Sciatic nerve (tissue), 2 donors: ENCODE measurements at regions not wholly inside any gene's neighbourhood (a gene's known extent, or its start where the extent isn't known, plus 50 kb on each side); places are given as distances from the start of the nearest gene placed in this dataset.

Experiments
- ATAC-seq: fragments of 200-7000 bp; cut with Tn5 transposase; one replicate; pipeline ENCODE4 v1.9.1; 2020; ENCODE audit warnings: mild to moderate bottlenecking, moderate library complexity
- DNase-seq: peaks from one replicate; pipeline ENCODE4 v3.0.0-alpha.2; 2020; ENCODE audit warnings: low spot score
- intact Hi-C: fragments of 100-400 bp; cut with DNase I; formaldehyde crosslinking; loops from one replicate; pipeline ENCODE4 v1.14.2; 2022
- donor health status: DM: no; HTN: no; CAD: no.
- donor health status: DM: no; HTN: no; CAD: no.

DNA sequence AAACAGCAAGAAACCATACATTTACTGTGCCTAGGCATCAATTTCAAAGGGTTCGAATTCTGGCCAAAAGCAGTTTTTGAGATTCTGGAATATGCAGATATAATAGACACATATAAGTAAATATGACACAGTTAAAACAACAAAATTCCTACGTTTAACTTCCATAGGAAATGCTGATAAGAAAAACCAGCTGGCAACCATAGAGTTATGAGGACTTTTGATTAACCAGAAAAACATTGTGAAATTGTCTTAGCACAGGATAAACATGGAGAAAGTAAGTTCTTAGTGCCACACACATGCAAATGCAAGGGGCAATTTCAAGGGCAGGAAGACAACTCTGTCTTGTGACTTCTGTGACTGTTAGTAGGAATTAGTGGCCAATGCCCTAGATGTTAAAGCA is 702.1 kb downstream of the TNS3 start:
- ATAC-seq: no peak
- intact Hi-C loops: no loop called here
- no peak for DNase-seq

DNA sequence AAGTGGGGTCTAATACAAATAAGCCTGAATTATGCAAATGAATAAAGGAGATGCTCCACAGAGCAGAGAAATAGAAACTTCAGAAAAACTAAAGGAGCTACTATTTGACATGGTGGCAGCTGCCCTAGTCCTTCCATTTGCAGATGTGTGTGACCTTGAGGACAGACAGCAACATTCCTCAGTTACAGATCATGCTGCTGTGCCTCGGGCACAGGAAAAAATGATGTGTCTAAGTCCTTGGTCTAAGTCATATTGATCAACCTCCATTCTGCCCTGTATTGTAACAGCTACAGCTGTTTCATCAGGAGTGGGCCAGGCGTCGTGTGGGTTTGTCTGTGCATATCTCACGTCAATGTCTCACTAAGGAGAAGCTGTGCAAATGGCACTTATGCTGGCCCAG is 710.4 kb downstream of the TNS3 start:
- DNase-seq (no peak), ATAC-seq (no peak)
- intact Hi-C loops: no loop called here

GRCh38 chr7:46864716-46865115 is 717.2 kb downstream of the TNS3 start:
- no peak for DNase-seq
- intact Hi-C loops: no loop called here
- ATAC-seq: no peak

GRCh38 chr7:46859963-46860475 is 721.9 kb downstream of the TNS3 start:
- ATAC-seq: peak; percentile 47
- no peak for DNase-seq
- intact Hi-C loops: no loop called here

- intact Hi-C loops: no loop called here
- DNase-seq: peak; percentile 62
- peak; percentile 95 for ATAC-seq
Measured at GRCh38 chr7:46855851-46856250, 726.1 kb downstream of the TNS3 start.

- intact Hi-C loops: no loop called here
- DNase-seq: no peak
- no peak for ATAC-seq
Measured at GRCh38 chr7:46854958-46855473, 726.9 kb downstream of the TNS3 start.

- ATAC-seq (no peak), DNase-seq (no peak)
- intact Hi-C loops: no loop called here
Measured at GRCh38 chr7:46853451-46853850, 728.5 kb downstream of the TNS3 start.

DNA sequence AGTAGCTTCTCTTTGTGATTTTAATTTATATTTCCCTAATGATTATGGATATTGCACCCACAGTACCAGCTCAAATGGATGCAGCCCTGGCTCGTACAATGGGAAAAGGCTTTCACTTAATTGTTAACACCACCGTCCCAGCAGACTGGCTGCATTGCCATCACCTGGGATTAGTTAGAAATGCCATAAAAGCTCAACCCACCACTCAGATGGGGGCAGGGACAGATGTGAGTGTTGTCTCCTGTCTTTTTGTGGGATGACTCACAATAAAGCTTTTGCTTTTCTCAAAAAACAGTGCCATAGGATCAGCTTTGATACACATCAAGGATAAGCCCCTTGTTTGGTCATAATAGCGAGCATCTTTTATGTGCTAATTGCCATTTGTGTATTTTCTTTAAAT is 729.1 kb downstream of the TNS3 start:
- no peak for ATAC-seq
- no peak for DNase-seq
- intact Hi-C loops: no loop called here

DNA sequence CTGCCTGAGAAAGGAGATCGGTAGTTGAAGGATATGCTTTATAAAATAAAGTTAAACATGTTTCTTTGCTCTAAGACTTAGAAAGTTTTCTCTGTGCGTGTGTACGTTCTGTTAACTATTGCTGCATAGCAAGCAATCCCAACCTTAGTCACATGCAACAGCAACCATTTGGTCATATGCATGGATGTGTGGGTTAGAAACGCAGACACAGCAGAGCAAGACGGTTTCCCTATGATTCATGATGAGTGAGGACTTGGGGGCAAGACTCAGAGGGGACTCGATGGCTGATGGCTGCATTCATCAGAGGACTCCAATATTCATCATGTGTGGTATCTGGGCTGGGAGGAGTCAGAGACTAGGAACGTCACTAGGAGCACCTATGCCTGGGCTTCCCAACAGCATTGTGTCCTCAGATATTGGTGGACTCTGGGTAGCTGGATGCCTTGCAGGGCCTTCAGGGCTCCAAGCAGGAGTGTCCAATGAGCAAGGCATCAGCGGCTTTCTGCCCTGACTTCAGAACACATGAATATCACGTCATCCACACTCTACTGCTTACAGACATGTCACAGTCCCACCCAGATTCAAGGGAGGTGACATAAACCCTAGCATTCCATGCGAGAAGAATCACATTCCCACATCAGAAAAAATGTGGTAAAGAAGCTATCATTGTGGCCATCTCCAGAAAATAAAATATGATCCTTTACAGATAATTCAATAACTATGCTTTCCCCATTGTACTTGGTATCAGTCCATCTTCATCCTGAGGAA is 731.2 kb downstream of the TNS3 start:
- DNase-seq: no peak
- ATAC-seq: no peak
- intact Hi-C loops: no loop called here

GRCh38 chr7:46848944-46849343 is 733.0 kb downstream of the TNS3 start:
- ATAC-seq (no peak), DNase-seq (no peak)
- intact Hi-C loops: no loop called here

DNA sequence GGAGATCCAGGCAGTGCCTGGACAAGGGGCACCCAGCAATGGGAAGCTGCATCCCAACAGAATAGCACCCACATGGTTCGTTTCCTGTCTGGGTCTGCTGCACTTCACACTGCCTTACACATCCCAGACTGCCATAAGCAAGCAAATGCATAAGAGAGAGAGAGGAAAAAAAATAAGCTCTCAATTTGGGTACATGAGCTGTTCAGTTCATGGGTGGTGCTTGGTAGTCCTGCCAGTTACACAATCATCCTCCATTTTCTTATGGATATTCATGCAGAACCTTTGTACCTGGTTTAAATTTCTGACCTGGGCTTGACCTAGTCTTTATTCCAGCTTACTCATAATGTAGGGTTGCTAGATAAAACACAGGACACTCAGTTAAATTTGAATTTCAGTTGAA is 733.6 kb downstream of the TNS3 start:
- intact Hi-C loops: no loop called here
- ATAC-seq (no peak), DNase-seq (no peak)

GRCh38 chr7:46847126-46847525 is 734.8 kb downstream of the TNS3 start:
- intact Hi-C loops: no loop called here
- DNase-seq: no peak
- no peak for ATAC-seq

- ATAC-seq (no peak), DNase-seq (no peak)
- intact Hi-C loops: no loop called here
Measured at GRCh38 chr7:46844486-46844885, 737.4 kb downstream of the TNS3 start.

DNA sequence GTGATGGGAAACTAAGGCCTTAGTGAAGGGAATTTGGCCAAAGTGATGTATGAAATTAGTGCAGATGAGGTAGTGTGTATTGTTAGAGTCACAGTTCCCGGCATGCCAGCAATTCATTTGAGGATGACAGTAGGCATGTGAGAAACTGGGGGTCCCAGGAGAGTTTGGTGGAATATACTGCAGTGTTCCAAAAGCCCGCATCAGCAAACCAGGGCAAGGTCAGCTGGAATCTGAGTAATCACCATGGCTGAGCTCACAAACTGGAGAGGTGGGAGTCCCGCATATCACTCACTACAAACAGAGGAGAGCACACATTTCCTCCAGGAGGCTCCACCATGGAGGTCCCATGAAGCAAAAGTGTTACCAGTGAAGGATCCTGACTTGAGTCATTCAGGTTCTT is 740.7 kb downstream of the TNS3 start:
- no peak for DNase-seq
- intact Hi-C loops: no loop called here
- ATAC-seq: no peak

- intact Hi-C loops: no loop called here
- DNase-seq (no peak), ATAC-seq (no peak)
Measured at GRCh38 chr7:46839651-46840050, 742.3 kb downstream of the TNS3 start.

- ATAC-seq (no peak), DNase-seq (no peak)
- intact Hi-C loops: no loop called here
Measured at GRCh38 chr7:46838463-46838862, 743.4 kb downstream of the TNS3 start.

- ATAC-seq: no peak
- DNase-seq: no peak
- intact Hi-C loops: no loop called here
Measured at GRCh38 chr7:46835556-46835955, 746.4 kb downstream of the TNS3 start.

DNA sequence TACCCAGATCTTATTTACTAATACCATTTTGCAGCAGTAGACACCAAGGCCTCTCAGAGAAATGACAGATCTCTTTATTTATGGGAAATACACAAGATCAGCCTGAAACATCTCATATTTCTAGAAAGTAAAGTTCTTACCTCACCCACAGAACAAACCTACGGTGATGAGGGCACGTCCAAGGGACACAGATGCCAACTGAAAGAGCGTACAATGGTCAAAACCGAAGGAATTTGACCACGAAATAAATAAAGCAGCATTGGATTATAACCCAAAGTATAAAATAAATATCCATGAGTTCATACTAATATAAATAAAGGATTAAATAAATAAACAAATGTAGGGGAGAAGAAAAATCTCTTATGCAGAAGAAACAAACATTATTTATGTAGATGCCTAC is 747.0 kb downstream of the TNS3 start:
- intact Hi-C loops: no loop called here
- DNase-seq: no peak
- ATAC-seq: no peak

DNA sequence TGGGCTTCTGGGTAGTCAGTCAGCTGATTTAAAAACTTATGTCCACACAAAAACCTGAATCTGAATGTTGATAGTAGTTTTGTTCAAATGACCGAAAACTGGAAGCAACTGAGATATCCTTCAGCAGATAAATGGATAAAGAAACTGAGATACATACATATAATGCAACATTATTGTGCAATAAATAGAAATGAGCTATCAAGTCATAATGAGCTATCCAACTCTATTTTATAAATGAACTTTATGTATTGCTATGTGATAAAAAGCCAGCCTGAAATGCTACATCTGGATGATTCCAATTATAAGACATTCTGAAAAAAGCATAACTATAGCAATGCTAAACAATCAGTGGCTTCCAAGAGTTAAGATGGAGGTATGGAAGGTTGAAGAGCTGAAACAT is 748.7 kb downstream of the TNS3 start:
- DNase-seq (no peak), ATAC-seq (no peak)
- intact Hi-C loops: no loop called here

- intact Hi-C loops: no loop called here
- ATAC-seq: no peak
- no peak for DNase-seq
Measured at GRCh38 chr7:46832136-46832535, 749.8 kb downstream of the TNS3 start.

DNA sequence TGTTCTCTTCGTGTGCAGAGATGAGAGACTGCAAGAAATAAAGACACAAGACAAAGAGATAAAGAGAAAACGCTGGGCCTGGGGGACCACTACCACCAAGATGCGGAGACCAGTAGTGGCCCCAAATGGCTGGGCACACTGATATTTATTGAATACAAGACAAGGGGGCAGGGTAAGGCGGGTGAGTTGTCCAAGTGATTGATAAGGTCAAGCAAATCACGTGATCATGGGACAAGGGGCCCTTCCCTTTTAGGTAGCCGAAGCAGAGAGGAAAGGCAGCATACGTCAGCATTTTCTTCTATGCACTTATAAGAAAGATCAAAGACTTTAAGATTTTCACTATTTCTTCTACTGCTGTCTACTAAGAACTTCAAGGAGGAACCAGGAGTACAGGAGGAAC is 762.1 kb downstream of the TNS3 start:
- ATAC-seq (no peak), DNase-seq (no peak)
- intact Hi-C loops: no loop called here
